Activated CD4-positive, alpha-beta T cell treated with anti-CD3 and anti-CD28 coated beads for 36 hours (primary cell): ENCODE measurements at regions not wholly inside any gene's neighbourhood (a gene's known extent, or its start where the extent isn't known, plus 50 kb on each side); places are given as distances from the start of the nearest gene placed in this dataset.
"Not testable (repeated sequence)": the region's sequence is repeated elsewhere in the genome, so short reads cannot be mapped to it uniquely, and the experiment has no call there.

Experiments used
- ATAC-seq: fragments of 200-7000 bp; cut with Tn5 transposase; one replicate; pipeline ENCODE4 v1.10.0; 2021; ENCODE audit warnings: mild to moderate bottlenecking, moderate library complexity
- CTCF ChIA-PET: fragments of 350-600 bp; sonication (Branson Sonifier 250); formaldehyde crosslinking; loops from one replicate; lab custom pipeline; 2021; ENCODE audit warnings: antibody characterized with exemption; lab: Charles Lee
- POLR2A ChIA-PET: fragments of 350-600 bp; sonication (Branson Sonifier 250); formaldehyde crosslinking; loops from one replicate; lab custom pipeline; 2021; ENCODE audit warnings: antibody characterized with exemption, inconsistent platforms; lab: Charles Lee
- DNase-seq: peaks from one replicate; pipeline ENCODE4 v3.0.0-alpha.2; 2020
- H3K27ac Mint-ChIP-seq: one replicate; pipeline ENCODE4 v1.8.0; 2021; ENCODE audit warnings: mixed read lengths
- H3K27me3 Mint-ChIP-seq: one replicate; pipeline ENCODE4 v1.8.0; 2021; ENCODE audit warnings: mixed read lengths
- H3K36me3 Mint-ChIP-seq: one replicate; pipeline ENCODE4 v1.8.0; 2021; ENCODE audit warnings: low read depth, mixed read lengths
- H3K4me1 Mint-ChIP-seq: one replicate; pipeline ENCODE4 v1.8.0; 2021; ENCODE audit warnings: mixed read lengths
- H3K4me3 Mint-ChIP-seq: one replicate; pipeline ENCODE4 v1.8.0; 2021; ENCODE audit warnings: mild to moderate bottlenecking, moderate library complexity, mixed read lengths
- H3K9me3 Mint-ChIP-seq: one replicate; pipeline ENCODE4 v1.8.0; 2021; ENCODE audit warnings: low read depth, mixed read lengths
- intact Hi-C, 2 experiments: fragments of 100-400 bp; cut with DNase I in 1 of 2; cut with micrococcal nuclease in 1 of 2; formaldehyde crosslinking; loops; one replicate each; pipeline versions ENCODE4 v1.14.2 to v1.15.1; 2022 to 2024; cut with DNase I, micrococcal nuclease

DNA sequence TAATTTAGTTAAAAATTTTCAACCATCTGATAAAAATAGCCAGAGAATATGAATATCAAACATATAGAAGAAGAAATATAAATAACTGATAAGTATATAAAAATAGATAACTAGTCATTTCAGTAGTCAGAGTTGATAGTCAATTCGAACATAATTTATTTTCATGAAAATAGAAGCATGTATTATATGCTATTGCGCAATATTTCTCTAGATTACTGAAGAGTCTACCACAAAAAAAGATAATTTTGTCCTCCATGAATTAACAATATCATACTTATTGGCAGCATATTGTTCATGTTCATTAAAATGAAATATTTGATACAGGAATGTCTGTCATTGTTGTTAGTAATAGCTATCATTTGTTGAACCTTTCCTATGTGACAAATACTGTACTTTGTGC, 376.2 kb upstream of the TOM1L1 start:
- Mint-ChIP-seq H3K4me3 (no peak overlapping the region), H3K9me3 (peaks cover 1% of the 10 kb centered on the region), H3K27me3 (no peaks in the 10 kb centered on the region), H3K36me3 (no peaks in the 10 kb centered on the region), H3K27ac (no peak overlapping the region), H3K4me1 (no peaks in the 10 kb centered on the region)
- intact Hi-C loops = no loop called here
- ChIA-PET POLR2A (no interaction called here), CTCF (no interaction called here)
- ATAC-seq (no peak), DNase-seq (no peak)

DNA sequence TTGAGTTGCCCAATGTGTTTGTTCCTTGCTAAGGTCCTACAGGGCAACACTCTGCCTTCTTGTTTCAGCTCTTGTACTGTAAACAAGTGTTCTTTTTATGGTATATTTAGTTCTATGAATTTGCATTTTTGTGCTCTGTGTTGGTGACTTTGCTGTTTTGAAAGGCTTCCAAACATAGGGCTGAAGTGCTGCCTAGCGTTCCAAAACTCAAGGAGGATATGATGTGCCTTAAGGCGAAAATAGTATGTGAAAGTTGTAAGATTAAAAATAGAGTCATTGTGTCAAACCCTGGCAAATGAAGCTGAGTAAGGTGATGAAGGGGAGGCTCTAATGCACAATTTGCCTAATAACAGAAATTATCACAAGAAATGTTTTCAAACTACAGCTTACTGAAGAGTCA, 372.7 kb upstream of the TOM1L1 start:
- Mint-ChIP-seq H3K4me3 (no peak overlapping the region), H3K27ac (no peak overlapping the region), H3K27me3 (no peaks in the 10 kb centered on the region), H3K9me3 (no peaks in the 10 kb centered on the region), H3K4me1 (no peaks in the 10 kb centered on the region), H3K36me3 (no peaks in the 10 kb centered on the region)
- ATAC-seq (no peak), DNase-seq (no peak)
- intact Hi-C loops = no loop called here
- CTCF ChIA-PET = interaction anchor here (0.7 kb wide), 1 partner anchor 18 kb away, joined by 3 read pairs; no protein-coding TSS in a partner anchor
- POLR2A ChIA-PET = no interaction called here

DNA sequence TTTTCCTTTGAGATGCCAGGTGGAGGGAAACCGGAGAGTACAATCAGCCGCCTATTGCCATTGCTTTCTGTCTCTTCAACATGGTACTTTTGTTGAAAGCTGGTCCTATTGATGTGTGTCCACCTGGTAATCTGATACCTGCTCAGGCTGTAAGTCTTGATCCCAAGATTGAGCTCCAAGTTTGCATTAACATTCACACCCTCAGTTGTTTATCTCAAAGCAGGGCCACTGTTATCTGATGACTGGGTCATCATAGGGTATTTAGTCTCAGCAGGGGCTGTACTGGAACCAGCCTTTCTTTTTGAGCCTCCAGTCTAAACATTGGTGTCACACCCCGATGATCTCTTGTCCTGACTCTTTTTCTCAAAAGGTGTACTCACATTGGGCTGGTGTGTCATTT, 370.3 kb upstream of the TOM1L1 start:
- H3K27ac Mint-ChIP-seq = no peak overlapping the region
- H3K4me3 Mint-ChIP-seq = no peak overlapping the region
- no peaks in the 10 kb centered on the region for H3K27me3 Mint-ChIP-seq
- DNase-seq (no peak), ATAC-seq (no peak)
- CTCF ChIA-PET = no interaction called here
- POLR2A ChIA-PET = no interaction called here
- H3K36me3 Mint-ChIP-seq = no peaks in the 10 kb centered on the region
- H3K4me1 Mint-ChIP-seq = no peaks in the 10 kb centered on the region
- intact Hi-C loops = no loop called here
- no peaks in the 10 kb centered on the region for H3K9me3 Mint-ChIP-seq

DNA sequence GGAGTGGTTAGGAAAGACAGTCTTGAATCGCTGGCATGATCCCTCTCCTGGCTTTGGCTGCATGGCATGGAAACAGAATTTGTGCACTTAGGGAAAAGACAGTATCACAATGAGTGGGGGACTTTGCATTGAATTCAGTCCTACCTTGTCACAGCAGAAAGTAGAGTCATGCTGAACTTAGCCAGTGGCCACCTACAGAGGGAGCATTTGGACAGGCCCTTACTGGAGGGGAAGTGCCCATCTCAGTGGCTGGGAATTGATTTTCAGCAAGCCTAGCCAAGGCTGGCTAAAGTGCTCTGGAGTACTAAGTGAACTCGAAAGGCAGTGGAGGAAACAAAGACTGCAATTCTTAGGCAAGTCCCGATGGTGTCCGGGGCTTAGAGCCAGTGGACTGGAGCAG, 364.3 kb upstream of the TOM1L1 start:
- no peaks in the 10 kb centered on the region for H3K4me1 Mint-ChIP-seq
- peaks cover 7% of the 10 kb centered on the region for H3K9me3 Mint-ChIP-seq
- ChIA-PET POLR2A (no interaction called here), CTCF (no interaction called here)
- no peaks in the 10 kb centered on the region for H3K27me3 Mint-ChIP-seq
- ATAC-seq = no peak
- DNase-seq = no peak
- H3K36me3 Mint-ChIP-seq = no peaks in the 10 kb centered on the region
- no peak overlapping the region for H3K4me3 Mint-ChIP-seq
- intact Hi-C loops = no loop called here
- H3K27ac Mint-ChIP-seq = no peak overlapping the region

DNA sequence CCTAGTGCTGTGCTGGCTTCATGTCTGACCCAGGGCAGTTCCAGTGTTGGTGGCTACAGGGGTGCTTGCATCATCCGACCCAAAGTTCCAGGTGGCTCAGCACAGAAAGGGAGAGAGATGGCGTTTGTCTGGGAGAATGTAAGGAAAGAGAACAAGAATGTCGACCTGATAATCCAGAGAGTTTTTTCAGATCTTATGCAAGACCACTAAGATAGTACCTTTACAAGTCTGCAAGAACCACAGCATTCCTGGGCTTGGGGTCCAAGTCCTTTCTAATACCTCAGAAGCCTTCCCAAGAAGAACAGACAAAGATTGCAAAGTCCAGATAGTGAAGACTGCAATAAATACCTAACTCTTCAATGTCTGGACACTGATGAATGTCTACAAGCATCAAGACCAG, 363.0 kb upstream of the TOM1L1 start:
- Mint-ChIP-seq H3K27ac (no peak overlapping the region), H3K36me3 (no peaks in the 10 kb centered on the region), H3K27me3 (no peaks in the 10 kb centered on the region), H3K4me1 (no peaks in the 10 kb centered on the region), H3K9me3 (peaks cover 14% of the 10 kb centered on the region), H3K4me3 (no peak overlapping the region)
- intact Hi-C loops = no loop called here
- ChIA-PET CTCF (no interaction called here), POLR2A (no interaction called here)
- no peak for DNase-seq
- no peak for ATAC-seq

DNA sequence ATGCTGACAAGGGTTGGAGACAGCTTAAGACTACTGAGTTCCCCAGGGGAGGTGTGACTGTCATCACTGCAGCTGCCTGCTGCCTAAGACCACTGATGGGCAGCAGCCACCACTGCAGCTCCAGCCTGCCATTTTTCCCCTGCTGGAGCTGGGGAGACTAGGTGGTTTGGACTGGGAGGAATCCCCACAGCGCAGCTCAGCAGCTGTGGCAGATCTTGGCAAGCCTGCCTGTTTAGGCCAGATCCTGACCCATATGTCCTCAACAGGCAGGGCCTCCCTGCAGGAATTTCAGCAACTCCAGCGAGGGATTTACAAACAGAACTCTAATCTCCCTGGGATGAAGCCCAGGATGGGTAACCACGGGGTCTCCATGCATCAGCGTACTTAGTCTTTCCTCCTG, 356.4 kb upstream of the TOM1L1 start:
- H3K27me3 Mint-ChIP-seq = no peaks in the 10 kb centered on the region
- ATAC-seq = no peak
- DNase-seq = no peak
- peaks cover 15% of the 10 kb centered on the region for H3K9me3 Mint-ChIP-seq
- no peaks in the 10 kb centered on the region for H3K4me1 Mint-ChIP-seq
- CTCF ChIA-PET = no interaction called here
- H3K27ac Mint-ChIP-seq = no peak overlapping the region
- no peak overlapping the region for H3K4me3 Mint-ChIP-seq
- POLR2A ChIA-PET = no interaction called here
- H3K36me3 Mint-ChIP-seq = no peaks in the 10 kb centered on the region
- intact Hi-C loops = no loop called here

DNA sequence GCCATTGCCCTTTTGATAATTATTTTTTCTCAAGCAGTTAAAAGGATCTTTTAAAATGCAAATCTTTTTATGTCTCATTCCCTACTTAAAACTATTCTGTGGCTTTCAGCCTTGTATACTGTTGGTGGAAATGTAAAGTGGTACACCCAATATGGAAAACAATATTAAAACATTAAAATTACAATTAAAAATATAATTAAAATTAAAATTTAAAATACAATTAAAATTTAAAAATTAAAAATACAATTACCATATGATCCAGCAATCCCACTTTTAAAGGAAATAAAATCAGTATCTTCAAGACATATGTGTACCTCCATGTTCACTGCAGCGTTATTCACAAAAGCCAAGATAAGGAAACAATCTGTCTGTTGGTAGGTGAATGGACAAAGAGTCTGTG, 340.8 kb upstream of the TOM1L1 start:
- H3K9me3 Mint-ChIP-seq = peaks cover 14% of the 10 kb centered on the region
- H3K36me3 Mint-ChIP-seq = no peaks in the 10 kb centered on the region
- no peaks in the 10 kb centered on the region for H3K4me1 Mint-ChIP-seq
- ChIA-PET POLR2A (no interaction called here), CTCF (no interaction called here)
- ATAC-seq (no peak), DNase-seq (no peak)
- no peak overlapping the region for H3K27ac Mint-ChIP-seq
- no peaks in the 10 kb centered on the region for H3K27me3 Mint-ChIP-seq
- no peak overlapping the region for H3K4me3 Mint-ChIP-seq
- intact Hi-C loops = no loop called here

DNA sequence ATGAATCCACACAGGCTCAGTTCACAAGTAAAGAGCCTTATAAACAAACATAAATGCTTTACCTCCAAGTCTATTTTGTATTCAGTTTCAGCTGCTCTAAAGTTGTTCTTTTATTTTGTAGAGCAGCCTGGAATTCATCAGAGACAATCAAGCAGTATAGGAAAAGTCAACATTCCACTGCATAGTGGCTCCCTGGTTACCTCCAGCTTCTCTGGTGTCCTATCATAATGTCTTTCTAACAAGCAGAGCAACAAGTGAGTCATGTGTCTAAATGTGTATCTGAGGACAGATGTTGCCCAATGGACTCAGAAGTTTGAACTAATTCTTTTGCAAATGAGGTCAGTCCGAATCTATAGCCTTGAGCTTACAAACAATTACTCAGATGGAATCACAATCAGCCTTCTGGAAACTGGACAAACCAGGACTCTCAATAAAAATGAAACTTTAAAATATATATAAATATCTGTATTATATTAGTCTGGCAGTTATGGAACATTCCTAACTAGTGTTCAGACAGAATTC, 292.0 kb upstream of the TOM1L1 start:
- no peaks in the 10 kb centered on the region for H3K4me1 Mint-ChIP-seq
- ATAC-seq (no peak), DNase-seq (no peak)
- intact Hi-C loops = no loop called here
- H3K27ac Mint-ChIP-seq = no peak overlapping the region
- H3K4me3 Mint-ChIP-seq = no peak overlapping the region
- ChIA-PET POLR2A (no interaction called here), CTCF (no interaction called here)
- no peaks in the 10 kb centered on the region for H3K36me3 Mint-ChIP-seq
- H3K9me3 Mint-ChIP-seq = peaks cover 13% of the 10 kb centered on the region
- no peaks in the 10 kb centered on the region for H3K27me3 Mint-ChIP-seq

DNA sequence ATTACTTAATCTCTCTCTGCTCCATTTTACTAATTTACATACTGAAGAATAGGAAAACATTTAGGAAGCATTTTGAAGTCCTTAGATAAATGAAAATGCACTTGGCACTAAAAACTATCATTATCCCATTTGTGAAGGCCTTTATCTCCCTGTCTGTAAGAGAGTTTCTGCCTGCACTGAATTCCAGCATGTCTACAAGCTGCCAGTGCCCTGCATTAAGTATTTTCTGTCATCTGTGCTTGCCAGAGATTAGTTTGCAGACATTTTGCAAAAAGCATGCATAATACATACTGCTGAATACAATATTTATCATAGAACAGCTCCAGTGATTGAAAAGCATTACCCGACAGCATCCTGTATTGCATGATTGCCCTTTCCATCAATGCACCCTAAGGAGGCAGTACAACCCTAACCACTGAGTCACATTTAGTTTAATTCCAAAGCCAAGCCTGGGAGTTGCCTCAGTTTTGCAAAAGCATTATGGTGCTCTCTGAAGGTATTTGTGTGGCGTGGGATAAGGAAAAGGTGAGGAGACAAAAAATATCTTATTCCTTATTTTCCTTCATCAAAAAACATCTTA, 280.2 kb upstream of the TOM1L1 start:
- no peak for DNase-seq
- Mint-ChIP-seq H3K9me3 (peaks cover 7% of the 10 kb centered on the region), H3K27ac (no peak overlapping the region), H3K36me3 (no peaks in the 10 kb centered on the region), H3K27me3 (no peaks in the 10 kb centered on the region), H3K4me1 (no peaks in the 10 kb centered on the region), H3K4me3 (no peak overlapping the region)
- intact Hi-C loops = no loop called here
- ATAC-seq = no peak
- ChIA-PET CTCF (no interaction called here), POLR2A (no interaction called here)

DNA sequence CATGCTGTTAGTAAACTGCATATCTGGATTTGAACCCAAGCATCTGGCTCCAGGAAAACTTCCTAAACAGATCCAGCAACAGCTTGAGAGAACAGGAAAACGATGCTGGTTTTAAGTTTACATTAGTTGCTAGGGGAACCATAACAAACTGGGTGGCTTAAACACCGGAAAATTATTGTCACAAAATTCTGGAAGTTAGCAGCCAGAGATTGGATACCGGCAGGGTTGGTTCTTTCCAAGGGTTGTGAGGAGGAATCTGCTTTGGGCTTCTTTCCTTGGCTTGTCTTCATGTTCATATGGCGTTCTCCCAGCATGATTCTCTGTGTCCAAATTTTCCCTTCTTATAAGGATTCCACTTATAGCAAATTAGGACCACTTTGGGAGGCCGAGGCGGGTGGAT, 276.9 kb upstream of the TOM1L1 start:
- Mint-ChIP-seq H3K36me3 (no peaks in the 10 kb centered on the region), H3K4me3 (no peak overlapping the region), H3K27ac (no peak overlapping the region), H3K27me3 (no peaks in the 10 kb centered on the region), H3K4me1 (no peaks in the 10 kb centered on the region), H3K9me3 (no peaks in the 10 kb centered on the region)
- intact Hi-C loops = no loop called here
- ATAC-seq = no peak
- no peak for DNase-seq
- CTCF ChIA-PET = no interaction called here
- POLR2A ChIA-PET = no interaction called here

DNA sequence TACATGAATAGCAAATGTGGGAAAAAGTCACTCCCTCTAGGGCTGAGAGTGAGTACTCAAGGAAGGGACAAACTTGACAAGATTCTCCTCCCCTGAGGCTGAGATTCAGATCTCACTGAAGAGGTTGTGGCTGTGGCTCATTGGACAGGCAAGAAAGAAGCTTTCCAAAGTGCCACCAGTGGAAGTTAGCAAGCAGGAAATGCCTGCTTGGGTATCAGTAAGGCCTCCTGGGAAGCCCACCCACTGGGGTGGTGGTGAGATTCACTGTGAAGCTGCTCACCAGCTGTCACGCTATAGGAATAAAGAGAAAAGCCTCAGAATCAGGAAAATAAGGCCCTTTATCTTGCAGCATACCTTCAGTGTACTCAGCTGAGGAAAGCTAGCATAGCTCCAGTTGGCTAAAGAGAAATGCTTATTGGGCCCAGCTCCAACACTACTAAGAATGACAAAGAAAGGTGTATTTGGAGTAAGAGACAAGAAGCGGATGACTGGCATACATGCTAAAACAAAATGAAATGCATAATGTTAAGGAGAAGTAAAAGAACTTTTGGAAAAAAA, 274.4 kb upstream of the TOM1L1 start:
- no peak overlapping the region for H3K27ac Mint-ChIP-seq
- intact Hi-C loops = no loop called here

DNA sequence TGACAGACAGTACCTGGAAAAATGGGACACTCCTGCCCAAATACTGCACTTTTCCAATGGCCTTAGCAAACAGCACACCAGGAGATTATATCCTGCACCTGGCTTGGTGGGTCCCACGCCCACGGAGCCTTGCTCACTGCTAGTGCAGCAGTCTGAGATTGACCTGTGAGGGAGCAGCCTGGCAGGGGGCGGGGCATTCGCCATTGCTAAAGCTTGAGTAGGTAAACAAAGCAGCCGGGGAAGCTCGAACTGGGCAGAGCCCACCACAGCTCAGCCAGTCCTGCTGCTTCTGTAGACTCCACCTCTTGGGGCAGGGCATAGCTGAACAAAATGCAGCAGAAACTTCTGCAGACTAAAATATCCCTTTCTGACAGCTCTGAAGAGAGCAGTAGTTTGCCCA, 261.2 kb upstream of the TOM1L1 start:
- H3K4me1 Mint-ChIP-seq, POLR2A ChIA-PET, H3K27me3 Mint-ChIP-seq, H3K36me3 Mint-ChIP-seq, H3K27ac Mint-ChIP-seq, ATAC-seq, DNase-seq, H3K4me3 Mint-ChIP-seq, intact Hi-C loops: not testable (repeated sequence)
- CTCF ChIA-PET = interaction anchor here (0.7 kb wide), 1 partner anchor 465 kb away, joined by 3 read pairs; no protein-coding TSS in a partner anchor
- H3K9me3 Mint-ChIP-seq = peaks cover 21% of the 10 kb centered on the region

More for the DNA sequence above, 274.4 kb upstream of the TOM1L1 start:
- Mint-ChIP-seq H3K4me3 (no peak overlapping the region), H3K36me3 (no peaks in the 10 kb centered on the region), H3K27me3 (no peaks in the 10 kb centered on the region), H3K4me1 (no peaks in the 10 kb centered on the region), H3K9me3 (no peaks in the 10 kb centered on the region)
- no peak for DNase-seq
- no peak for ATAC-seq
- CTCF ChIA-PET = no interaction called here
- POLR2A ChIA-PET = no interaction called here
